ENCODE measurements at regions not wholly inside any gene's neighbourhood (a gene's known extent, or its start where the extent isn't known, plus 50 kb on each side); places are given as distances from the start of the nearest gene placed in this dataset.

- no peak for TF ChIP-seq CTCF (conservative IDR thresholded peaks at IDR 0.05; ENCODE audit: low read length)
- no peak for TF ChIP-seq EZH2phosphoT487 (IDR thresholded peaks at IDR 0.05; ENCODE audit: borderline replicate concordance)
Measured at GRCh38 chr1:9434247-9435152, 104.8 kb upstream of the SLC25A33 start.
